NOMO-1 treated with dmso at 0.1 percent for 144 hours (cell line): ENCODE measurements at regions not wholly inside any gene's neighbourhood (a gene's known extent, or its start where the extent isn't known, plus 50 kb on each side); places are given as distances from the start of the nearest gene placed in this dataset.
A peak's percentile ranks its signal among the peaks of the same experiment; 100 is the strongest.
"Not testable (repeated sequence)": the region's sequence is repeated elsewhere in the genome, so short reads cannot be mapped to it uniquely, and the experiment has no call there.

Experiments
- DNase-seq: peaks from one replicate; lab custom pipeline; 2025; ENCODE audit not compliant: unreplicated experiment; lab: John Stamatoyannopoulos, UW

- DNase-seq: no peak
Measured at GRCh38 chr21:36246080-36246631, 73.8 kb upstream of the MORC3 start.

DNA sequence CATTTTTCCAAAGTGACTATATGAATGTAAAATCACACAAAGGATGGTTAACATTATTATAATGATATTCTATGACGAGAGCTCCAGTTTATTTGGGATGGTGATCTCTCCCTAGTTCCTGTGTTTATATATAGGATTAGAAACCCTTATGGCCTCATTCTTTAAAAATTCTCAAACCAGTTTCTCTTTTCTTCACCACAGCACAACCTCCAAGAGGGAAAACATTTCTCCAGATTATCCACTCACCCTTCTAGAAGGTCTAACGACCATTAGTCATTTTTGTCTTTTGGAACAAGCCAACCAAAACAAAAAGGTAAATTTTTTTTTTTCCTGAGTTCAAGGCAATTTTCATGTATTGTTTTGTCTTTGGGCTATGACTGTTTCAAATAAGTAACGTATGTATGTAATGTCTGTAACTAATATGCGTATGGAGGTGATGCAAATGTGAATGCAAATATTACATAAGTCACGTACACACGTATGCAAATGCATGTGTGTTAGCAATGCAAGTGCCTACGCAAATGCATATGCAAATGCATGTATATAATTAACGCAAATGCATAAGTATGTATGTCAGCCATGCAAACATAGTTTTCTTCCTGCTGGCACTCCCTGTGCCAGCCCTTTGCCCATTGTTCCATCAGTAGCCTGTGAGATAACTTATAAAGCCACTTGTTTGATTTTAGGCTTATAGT is 72.5 kb upstream of the MORC3 start:
- DNase-seq: no peak

DNA sequence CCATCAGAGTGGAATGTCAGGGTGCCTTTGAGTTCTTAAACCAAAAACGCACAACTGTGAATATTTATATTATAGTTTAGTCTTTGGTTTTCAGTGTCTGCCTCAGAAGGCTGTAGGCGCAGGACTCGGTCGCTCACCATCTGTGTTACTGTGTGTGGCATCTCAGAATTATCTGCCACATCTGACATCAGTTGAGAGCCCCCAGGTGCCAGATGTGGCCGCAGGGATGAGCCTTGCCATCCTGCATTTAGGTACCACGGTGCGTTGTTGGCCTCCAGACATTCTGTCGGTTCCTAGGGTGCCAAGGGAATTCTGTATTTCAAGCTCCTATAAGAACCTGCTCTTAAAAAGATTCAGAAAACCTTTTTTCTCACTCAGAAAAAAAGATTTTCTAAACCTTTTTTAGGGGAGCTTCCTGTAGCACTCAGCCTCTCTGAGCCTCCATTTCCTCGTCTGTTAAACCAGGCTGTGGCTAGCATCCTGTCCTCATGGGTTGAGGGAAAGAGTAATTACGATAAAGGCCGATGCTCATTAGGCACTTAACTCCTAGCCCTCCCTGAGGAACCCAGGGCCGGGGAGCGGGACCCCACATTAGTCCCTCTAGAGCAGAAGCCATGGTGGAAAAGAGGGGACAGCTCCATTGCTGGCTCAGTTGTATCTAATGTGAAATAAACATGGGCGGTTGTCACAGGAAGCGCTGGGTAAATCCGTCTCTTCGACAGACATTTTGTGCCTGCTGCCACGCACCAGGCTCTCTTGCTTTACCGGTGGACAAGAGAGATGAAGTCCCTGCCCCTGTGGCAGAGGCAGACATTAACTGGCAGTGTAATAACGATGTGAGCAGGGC is 70.2 kb upstream of the MORC3 start:
- no peak for DNase-seq

- no peak for DNase-seq
Measured at GRCh38 chr21:36250423-36251075, 69.4 kb upstream of the MORC3 start.

- DNase-seq: no peak
Measured at GRCh38 chr21:36254106-36254941, 65.7 kb upstream of the MORC3 start.

DNA sequence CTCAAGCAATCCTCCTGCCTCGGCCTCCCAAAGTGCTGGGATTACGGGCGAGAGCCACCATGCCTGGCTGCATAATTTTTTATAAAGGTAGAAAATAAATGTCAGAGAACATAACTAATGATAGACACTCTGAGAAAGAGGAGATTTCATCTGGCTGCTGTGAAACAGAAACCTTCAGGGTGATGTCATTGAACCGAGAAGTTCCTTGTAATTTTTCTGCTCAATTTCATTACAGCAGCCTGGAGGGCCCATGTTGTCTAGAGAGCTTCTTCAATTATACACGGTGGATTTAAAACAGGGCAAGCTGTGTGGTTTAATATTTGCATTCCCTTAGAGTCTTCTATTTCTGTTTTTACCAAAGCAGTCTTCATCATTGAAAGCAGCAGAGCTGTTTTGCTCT is 64.3 kb upstream of the MORC3 start:
- no peak for DNase-seq

- DNase-seq: no peak
Measured at GRCh38 chr21:36257657-36258056, 62.3 kb upstream of the MORC3 start.

DNA sequence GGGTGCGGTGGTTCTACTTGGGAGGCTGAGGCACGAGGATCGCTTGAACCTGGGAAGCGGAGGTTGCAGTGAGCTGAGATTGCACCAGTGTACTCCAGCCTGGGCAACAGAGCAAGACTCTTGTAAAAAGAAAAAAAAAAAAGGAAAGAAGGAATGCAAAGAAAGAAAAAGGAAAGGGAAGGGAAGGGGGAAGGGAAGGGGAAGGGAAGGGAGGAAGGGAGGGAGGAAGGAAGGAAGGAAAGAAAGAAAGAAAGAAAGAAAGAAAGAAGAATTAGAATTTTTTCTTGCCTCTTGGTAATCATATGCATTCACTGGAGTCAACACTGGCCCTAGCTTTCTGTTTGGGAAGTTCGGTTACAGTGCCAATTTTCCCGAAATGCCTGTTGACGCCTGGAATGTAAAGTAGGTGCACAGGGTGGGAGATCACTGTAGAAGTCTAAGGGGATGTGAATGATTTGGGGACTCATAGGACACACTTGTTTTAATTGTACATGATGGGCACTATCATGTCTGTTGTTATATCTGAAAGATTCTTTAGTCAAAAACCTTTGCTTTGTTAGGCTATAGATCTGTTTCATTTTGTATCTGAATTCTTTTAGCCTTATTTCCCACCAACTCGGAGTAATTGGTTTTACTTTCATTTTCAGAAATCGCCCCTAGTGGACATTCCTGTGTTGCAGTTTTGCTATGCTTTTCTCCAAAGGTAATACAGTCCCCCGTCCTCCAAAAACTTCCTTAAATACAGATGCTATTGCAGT is 59.8 kb upstream of the MORC3 start:
- DNase-seq: peak; percentile 10

DNA sequence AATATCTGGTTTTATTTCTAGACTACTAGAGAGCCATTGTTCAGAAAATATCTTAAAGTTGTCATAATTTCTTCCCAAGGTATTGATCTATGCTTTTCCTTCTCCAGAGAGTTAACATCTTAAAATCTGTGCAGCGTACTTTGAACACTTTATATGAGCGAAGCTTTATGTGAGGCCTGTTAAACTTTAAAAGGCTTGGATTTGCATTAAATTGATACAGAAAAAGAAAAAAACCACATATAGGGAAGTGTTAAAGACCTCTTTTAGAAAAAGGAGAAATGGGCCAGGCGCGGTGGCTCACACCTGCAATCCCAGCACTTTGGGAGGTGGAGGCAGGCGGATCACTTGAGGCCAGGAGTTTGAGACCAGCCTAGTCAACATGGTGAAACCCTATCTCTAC is 59.2 kb upstream of the MORC3 start:
- no peak for DNase-seq

- DNase-seq: no peak
Measured at GRCh38 chr21:36261459-36261858, 58.5 kb upstream of the MORC3 start.

- no peak for DNase-seq
Measured at GRCh38 chr21:36263797-36264196, 56.2 kb upstream of the MORC3 start.

GRCh38 chr21:36265431-36265830 is 54.6 kb upstream of the MORC3 start:
- no peak for DNase-seq

GRCh38 chr21:36267828-36268227 is 52.2 kb upstream of the MORC3 start:
- not testable (repeated sequence) for DNase-seq

DNA sequence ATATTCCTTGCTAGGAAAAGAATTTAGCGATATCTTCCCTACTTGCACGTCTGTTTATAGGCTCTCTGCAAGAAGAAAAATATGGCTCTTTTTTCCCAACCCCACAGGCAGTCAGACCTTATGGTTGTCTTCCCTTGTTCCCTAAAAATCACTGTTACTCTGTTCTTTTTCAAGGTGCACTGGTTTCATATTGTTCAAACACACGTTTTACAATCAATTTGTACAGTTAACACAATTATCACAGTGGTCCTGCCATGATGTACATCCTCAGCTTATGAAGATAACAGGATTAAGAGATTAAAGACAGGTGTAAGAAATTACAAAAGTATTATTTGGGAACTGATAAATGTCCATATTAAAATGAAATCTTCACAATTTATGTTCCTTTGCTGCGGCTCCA is 51.7 kb upstream of the MORC3 start:
- not testable (repeated sequence) for DNase-seq
